PC-9 (cell line): ENCODE measurements at regions not wholly inside any gene's neighbourhood (a gene's known extent, or its start where the extent isn't known, plus 50 kb on each side); places are given as distances from the start of the nearest gene placed in this dataset.

Source experiments
- BruUV-seq: library from RNA; stranded (reverse); fragments of 400-500 nt; replicated peaks from 2 replicates; lab custom pipeline; 2021; lab: Mats Ljungman, UMichigan
- CTCF ChIA-PET: fragments of 300-600 bp; sonication (Branson Sonifier 250); formaldehyde crosslinking; loops from one replicate; lab custom pipeline; 2022; ENCODE audit warnings: antibody characterized with exemption; lab: Charles Lee
- POLR2A ChIA-PET: fragments of 300-600 bp; sonication (Branson Sonifier 250); formaldehyde crosslinking; loops from one replicate; lab custom pipeline; 2022; ENCODE audit warnings: antibody characterized with exemption; ENCODE audit not compliant: unreplicated experiment; lab: Charles Lee
- DNase-seq, 2 experiments: peaks; one replicate each; pipeline versions ENCODE4 v3.0.0 to v3.0.0-alpha.2; 2015 to 2022; ENCODE audit warnings: mixed read lengths in 1 of 2
- H2AFZ ChIP-seq: fragments of 200-600 bp; sonication (generic); 2 replicates; pipeline ENCODE4 v1.8.1; 2017; ENCODE audit warnings: antibody characterized with exemption
- H3F3A ChIP-seq: fragments of 200-600 bp; sonication (generic); 2 replicates; pipeline ENCODE4 v1.8.1; 2017; ENCODE audit warnings: antibody characterized with exemption, mild to moderate bottlenecking, low read depth; ENCODE audit not compliant: insufficient read depth
- H3K27ac ChIP-seq: fragments of 200-600 bp; sonication (generic); 2 replicates; pipeline ENCODE4 v1.6.1; 2016; ENCODE audit warnings: mixed run types
- H3K27me3 ChIP-seq: fragments of 200-600 bp; sonication (generic); 2 replicates; pipeline ENCODE4 v1.6.1; 2016; ENCODE audit warnings: low read depth, mixed run types; ENCODE audit not compliant: insufficient read depth
- H3K36me3 ChIP-seq: fragments of 200-600 bp; sonication (generic); 2 replicates; pipeline ENCODE4 v1.6.1; 2016; ENCODE audit warnings: low read depth, mixed run types
- H3K4me1 ChIP-seq: fragments of 200-600 bp; sonication (generic); replicated peaks from 2 replicates; pipeline ENCODE4 v1.6.1; 2016; ENCODE audit warnings: mixed run types; ENCODE audit not compliant: insufficient read depth
- H3K4me2 ChIP-seq: fragments of 200-600 bp; sonication (generic); 2 replicates; pipeline ENCODE4 v1.6.1; 2017; ENCODE audit warnings: mixed run types
- H3K4me3 ChIP-seq: fragments of 200-600 bp; sonication (generic); 2 replicates; pipeline ENCODE4 v1.6.1; 2016; ENCODE audit warnings: mixed run types
- H3K79me2 ChIP-seq: fragments of 200-600 bp; sonication (generic); 2 replicates; pipeline ENCODE4 v1.6.1; 2017; ENCODE audit warnings: low read depth, mixed run types
- H3K9me2 ChIP-seq: fragments of 200-600 bp; sonication (generic); 2 replicates; pipeline ENCODE4 v1.8.1; 2017; ENCODE audit warnings: mild to moderate bottlenecking; ENCODE audit not compliant: insufficient read depth
- H3K9me3 ChIP-seq: fragments of 200-600 bp; sonication (generic); 2 replicates; pipeline ENCODE4 v1.8.1; 2016; ENCODE audit warnings: low read depth; ENCODE audit not compliant: insufficient read depth
- H4K20me1 ChIP-seq: fragments of 200-600 bp; sonication (generic); 2 replicates; pipeline ENCODE4 v1.8.1; 2017; ENCODE audit not compliant: insufficient read depth
- CTCF ChIP-seq: fragments of 200-600 bp; sonication (generic); conservative IDR thresholded peaks from 2 replicates; pipeline ENCODE4 v1.6.1; 2017; ENCODE audit warnings: mixed run types, antibody characterized with exemption, mild to moderate bottlenecking, moderate library complexity
- EZH2 ChIP-seq: fragments of 200-600 bp; sonication (generic); IDR thresholded peaks from 2 replicates; pipeline ENCODE4 v1.8.0; 2017; ENCODE audit warnings: antibody characterized with exemption, low read depth
- intact Hi-C: fragments of 100-400 bp; cut with micrococcal nuclease; formaldehyde crosslinking; loops from one replicate; pipeline ENCODE4 v1.10.0; 2022; ENCODE audit not compliant: unreplicated experiment

DNA sequence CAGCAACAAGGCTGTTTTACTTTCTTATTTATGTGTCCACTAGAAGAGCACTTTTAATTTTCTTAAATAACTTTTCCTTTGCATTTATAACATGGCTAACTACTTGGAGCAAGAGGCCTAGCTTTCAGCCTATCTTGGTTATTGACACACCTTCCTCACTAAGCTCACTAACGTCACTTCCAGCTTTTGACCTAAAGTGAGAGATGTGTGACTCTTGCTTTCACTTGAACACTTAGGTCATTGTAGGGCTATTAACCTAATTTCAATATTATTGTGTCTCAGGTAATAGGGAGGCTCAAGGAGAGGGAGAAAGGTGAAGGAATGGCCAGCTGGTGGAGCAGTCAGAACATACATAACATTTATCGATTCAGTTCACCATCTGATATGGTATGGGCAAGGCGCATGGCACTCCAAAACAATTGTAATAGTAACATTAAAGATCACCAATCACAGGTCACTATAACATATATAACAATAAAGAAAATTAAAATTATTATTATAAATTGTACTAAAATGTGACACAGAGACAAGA is 95.0 kb upstream of the FAM20C start:
- no peaks in the 10 kb centered on the region for H4K20me1 ChIP-seq
- no peak overlapping the region for H3K27ac ChIP-seq
- H3K4me1 ChIP-seq: peaks cover 62% of the 10 kb centered on the region
- no peak for TF ChIP-seq CTCF
- TF ChIP-seq EZH2: no peak
- H3K4me2 ChIP-seq: no peak overlapping the region
- POLR2A ChIA-PET: no interaction called here
- no peaks in the 10 kb centered on the region for H3K36me3 ChIP-seq
- CTCF ChIA-PET: no interaction called here
- H3K27me3 ChIP-seq: no peaks in the 10 kb centered on the region
- no peaks in the 10 kb centered on the region for H3K79me2 ChIP-seq
- intact Hi-C loops: no loop called here
- DNase-seq: no peak
- H3K9me3 ChIP-seq: peaks cover 15% of the 10 kb centered on the region
- peaks cover 35% of the 10 kb centered on the region for H3F3A ChIP-seq
- BruUV-seq: no TSS peak
- H3K9me2 ChIP-seq: no peaks in the 10 kb centered on the region
- H2AFZ ChIP-seq: no peak overlapping the region
- no peak overlapping the region for H3K4me3 ChIP-seq

DNA sequence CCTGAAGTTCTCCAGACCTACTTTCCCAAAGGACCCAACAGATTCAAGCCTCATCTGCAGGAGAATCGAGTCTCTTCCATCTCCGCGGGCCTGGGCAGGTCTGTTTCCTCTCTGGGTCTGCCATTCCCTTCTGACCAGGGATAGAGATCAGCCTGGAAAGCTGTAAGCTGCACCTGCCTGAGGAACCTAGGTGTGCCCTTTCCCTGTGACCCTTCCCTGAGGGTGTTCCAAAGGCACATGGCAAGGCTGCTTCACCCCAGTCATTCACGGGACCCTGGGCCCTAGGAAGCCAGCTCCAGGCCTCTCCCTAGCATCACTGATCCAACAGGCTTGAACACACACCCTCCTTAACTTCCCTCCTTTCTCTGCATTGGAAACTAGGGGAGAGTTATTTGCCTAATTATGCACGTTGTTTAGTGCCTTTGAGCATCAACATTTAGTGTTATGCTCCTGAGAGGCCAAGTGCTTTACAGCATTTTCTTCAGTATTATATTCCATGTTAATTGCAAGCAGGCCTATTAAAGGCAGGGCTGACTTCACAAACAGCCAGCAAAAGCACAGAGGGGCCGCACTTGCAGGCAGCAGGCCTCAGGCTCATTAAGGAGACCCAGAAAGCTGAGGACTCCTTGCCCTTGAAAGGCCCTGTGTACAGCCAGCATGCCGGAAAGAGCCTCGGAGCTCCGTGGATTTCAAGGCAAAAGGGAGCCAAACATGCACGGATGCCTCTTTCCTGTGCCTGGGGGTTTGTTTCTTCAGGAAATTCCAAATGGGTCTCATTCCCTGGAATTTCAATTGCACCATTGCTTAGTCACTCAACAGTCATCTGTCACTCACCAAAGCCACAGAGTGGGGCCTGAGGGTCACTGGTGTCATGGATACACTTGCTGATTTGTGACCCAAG is 91.0 kb upstream of the FAM20C start:
- POLR2A ChIA-PET: interaction anchor here (0.5 to 0.7 kb wide), 2 partner anchors 91 to 102 kb away, joined by 3 to 4 read pairs; partner anchors contain the start of gene FAM20C
- peak overlapping the region; percentile 39 for H3K4me2 ChIP-seq
- H3K27me3 ChIP-seq: no peaks in the 10 kb centered on the region
- H3K79me2 ChIP-seq: no peaks in the 10 kb centered on the region
- peak overlapping the region; percentile 63 for H3K27ac ChIP-seq
- no peaks in the 10 kb centered on the region for H4K20me1 ChIP-seq
- H3K4me3 ChIP-seq: no peak overlapping the region
- H3K9me3 ChIP-seq: peaks cover 15% of the 10 kb centered on the region
- BruUV-seq: no TSS peak
- peaks cover 33% of the 10 kb centered on the region for H3K4me1 ChIP-seq
- H3K9me2 ChIP-seq: no peaks in the 10 kb centered on the region
- no peak overlapping the region for H2AFZ ChIP-seq
- TF ChIP-seq EZH2 (no peak), CTCF (no peak)
- H3K36me3 ChIP-seq: no peaks in the 10 kb centered on the region
- peak; percentile 50 to 93 for DNase-seq
- H3F3A ChIP-seq: peaks cover 33% of the 10 kb centered on the region
- CTCF ChIA-PET: no interaction called here
- intact Hi-C loops: loop anchor here (5.0 kb wide), 1 partner anchor 41 kb away; no protein-coding TSS in a partner anchor

- no peak overlapping the region for H2AFZ ChIP-seq
- BruUV-seq: no TSS peak
- no peak overlapping the region for H3K4me3 ChIP-seq
- peak overlapping the region; percentile 63 for H3K27ac ChIP-seq
- peaks cover 33% of the 10 kb centered on the region for H3K4me1 ChIP-seq
- peaks cover 13% of the 10 kb centered on the region for H3K9me3 ChIP-seq
- H3F3A ChIP-seq: peaks cover 33% of the 10 kb centered on the region
- intact Hi-C loops: loop anchor here (5.0 kb wide), 1 partner anchor 40 kb away; no protein-coding TSS in a partner anchor
- ChIA-PET POLR2A (interaction anchor here (0.5 kb wide), 1 partner anchor 90 kb away, joined by 3 read pairs; the partner anchor contains the start of gene FAM20C), CTCF (interaction anchor here (0.5 kb wide), 1 partner anchor 126 kb away, joined by 3 read pairs; no protein-coding TSS in a partner anchor)
- no peaks in the 10 kb centered on the region for H3K79me2 ChIP-seq
- H3K27me3 ChIP-seq: no peaks in the 10 kb centered on the region
- no peaks in the 10 kb centered on the region for H3K36me3 ChIP-seq
- H4K20me1 ChIP-seq: no peaks in the 10 kb centered on the region
- no peaks in the 10 kb centered on the region for H3K9me2 ChIP-seq
- H3K4me2 ChIP-seq: peak overlapping the region; percentile 39
- TF ChIP-seq EZH2: no peak
- no peak for TF ChIP-seq CTCF
- DNase-seq: no peak
Observed at GRCh38 chr7:102047-102711, 90.2 kb upstream of the FAM20C start.
